CD4-positive, CD25-positive, alpha-beta regulatory T cell (primary cell): ENCODE measurements at regions not wholly inside any gene's neighbourhood (a gene's known extent, or its start where the extent isn't known, plus 50 kb on each side); places are given as distances from the start of the nearest gene placed in this dataset.
A peak's percentile ranks its signal among the peaks of the same experiment; 100 is the strongest.
"Not testable (repeated sequence)": the region's sequence is repeated elsewhere in the genome, so short reads cannot be mapped to it uniquely, and the experiment has no call there.

Source experiments
- ATAC-seq, 2 donors: fragments of 150-1000 bp; cut with Tn5 transposase; one replicate each; pipeline ENCODE4 v1.10.0; 2021; ENCODE audit warnings: low read depth in 2 of 2, moderate number of reproducible peaks in 2 of 2, moderate library complexity in 1 of 2
- DNase-seq, 3 donors: peaks; one replicate each; pipeline versions ENCODE4 v3.0.0 to v3.0.0-alpha.2; 2012 to 2022; ENCODE audit warnings: mixed read lengths in 1 of 3
- H3K27ac ChIP-seq: one replicate; pipeline ENCODE4 v1.7.0; 2013; ENCODE audit warnings: mild to moderate bottlenecking, low read length; ENCODE audit not compliant: insufficient read depth, poor library complexity, severe bottlenecking
- H3K27me3 ChIP-seq: one replicate; pipeline ENCODE4 v1.7.0; 2013; ENCODE audit warnings: low read length; ENCODE audit not compliant: control insufficient read depth, insufficient read depth
- H3K36me3 ChIP-seq: one replicate; pipeline ENCODE4 v1.7.0; 2013; ENCODE audit warnings: mild to moderate bottlenecking, low read length, moderate library complexity; ENCODE audit not compliant: control insufficient read depth, insufficient read depth
- H3K4me1 ChIP-seq: 2 replicates; pipeline ENCODE4 v1.7.0; 2013; ENCODE audit warnings: mild to moderate bottlenecking, low read length; ENCODE audit not compliant: insufficient read depth, control insufficient read depth, poor library complexity, severe bottlenecking
- H3K4me3 ChIP-seq: one replicate; pipeline ENCODE4 v1.7.0; 2013; ENCODE audit warnings: low read depth, mild to moderate bottlenecking, low read length, moderate library complexity
- H3K9me3 ChIP-seq, 2 experiments: 1 replicate in 1 of 2; 2 replicates in 1 of 2; pipeline ENCODE4 v1.7.0; 2013; ENCODE audit warnings: low read length in 2 of 2, mild to moderate bottlenecking in 1 of 2, moderate library complexity in 1 of 2; ENCODE audit not compliant: control insufficient read depth in 2 of 2
- H3K27ac Mint-ChIP-seq, 3 donors: one replicate each; pipeline ENCODE4 v1.8.0; 2020 to 2022; ENCODE audit warnings: mild to moderate bottlenecking in 3 of 3, mixed read lengths in 3 of 3, moderate library complexity in 2 of 3
- H3K27me3 Mint-ChIP-seq: one replicate; pipeline ENCODE4 v1.8.0; 2022; ENCODE audit warnings: mild to moderate bottlenecking, mixed read lengths
- H3K36me3 Mint-ChIP-seq: one replicate; pipeline ENCODE4 v1.8.0; 2020; ENCODE audit warnings: mixed read lengths
- H3K4me1 Mint-ChIP-seq, 4 donors: one replicate each; pipeline ENCODE4 v1.8.0; 2020 to 2022; ENCODE audit warnings: mixed read lengths in 4 of 4, mild to moderate bottlenecking in 1 of 4
- H3K4me3 Mint-ChIP-seq, 4 donors: one replicate each; pipeline ENCODE4 v1.8.0; 2020 to 2022; ENCODE audit warnings: mild to moderate bottlenecking in 4 of 4, mixed read lengths in 4 of 4, moderate library complexity in 3 of 4
- H3K9me3 Mint-ChIP-seq, 7 donors: one replicate each; pipeline ENCODE4 v1.8.0; 2020 to 2022; ENCODE audit warnings: mixed read lengths in 7 of 7, mild to moderate bottlenecking in 3 of 7, moderate library complexity in 2 of 7

GRCh38 chr17:445839-446238 lies 93.2 kb upstream of the RPH3AL start, which contains the start of gene RFLNB:
Gene RFLNB, minus strand, starts transcription at chr17:445939.
- H3K36me3 ChIP-seq, result peaks cover 32% of the 10 kb centered on the region
- Mint-ChIP-seq H3K4me3 (peak within 1 kb of the TSS in 1 of 4 donors; percentile 21), H3K4me1 (peaks cover 0 to 23% (median 4%) of the 10 kb centered on the region in 4 donors), H3K27ac (peak within 1 kb of the TSS in 1 of 3 donors; percentile 26)
- not testable (repeated sequence) for H3K4me1 ChIP-seq, H3K9me3 ChIP-seq, DNase-seq, H3K36me3 Mint-ChIP-seq, ATAC-seq, H3K4me3 ChIP-seq, H3K27ac ChIP-seq, H3K9me3 Mint-ChIP-seq, H3K27me3 Mint-ChIP-seq, H3K27me3 ChIP-seq

DNA sequence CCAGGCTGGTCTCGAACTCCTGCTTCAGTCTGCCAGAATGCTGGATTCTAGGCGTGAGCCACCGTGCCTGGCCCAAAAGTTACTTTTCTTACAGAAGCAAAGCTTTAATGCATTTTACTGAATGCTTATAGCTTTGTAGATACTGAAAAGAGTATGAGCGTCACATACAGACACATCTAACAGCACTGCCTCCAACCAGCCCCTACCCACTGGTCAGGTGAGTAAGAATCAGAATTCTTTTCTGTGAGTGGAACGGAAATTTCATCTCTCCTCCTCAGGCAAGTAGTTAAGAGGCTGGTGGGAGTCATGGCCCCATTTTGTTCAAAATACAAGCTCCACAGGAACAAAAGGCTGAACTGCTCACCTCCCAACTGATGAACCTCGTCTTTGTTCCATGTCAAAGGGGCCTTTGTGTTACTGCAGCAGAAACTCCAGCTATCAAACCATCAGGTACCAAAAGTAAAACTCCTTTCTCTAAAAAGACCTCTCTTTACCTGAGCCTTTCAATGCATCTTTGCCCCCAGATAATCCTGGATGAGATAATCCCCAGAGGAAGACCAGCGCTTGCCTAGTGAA lies 92.4 kb upstream of the RPH3AL start:
- Histone ChIP-seq H3K36me3 (peaks cover 33% of the 10 kb centered on the region), H3K27ac (no peak overlapping the region), H3K9me3 (no peaks in the 10 kb centered on the region), H3K4me3 (no peak overlapping the region), H3K4me1 (no peaks in the 10 kb centered on the region), H3K27me3 (no peaks in the 10 kb centered on the region)
- Mint-ChIP-seq H3K27ac (peak overlapping the region in 1 of 3 donors; percentile 26), H3K4me3 (no peak overlapping the region), H3K36me3 (peaks cover 8% of the 10 kb centered on the region), H3K9me3 (no peaks in the 10 kb centered on the region), H3K27me3 (no peaks in the 10 kb centered on the region), H3K4me1 (peaks cover 0 to 23% (median 4%) of the 10 kb centered on the region in 4 donors)
- DNase-seq (no peak), ATAC-seq (no peak)

DNA sequence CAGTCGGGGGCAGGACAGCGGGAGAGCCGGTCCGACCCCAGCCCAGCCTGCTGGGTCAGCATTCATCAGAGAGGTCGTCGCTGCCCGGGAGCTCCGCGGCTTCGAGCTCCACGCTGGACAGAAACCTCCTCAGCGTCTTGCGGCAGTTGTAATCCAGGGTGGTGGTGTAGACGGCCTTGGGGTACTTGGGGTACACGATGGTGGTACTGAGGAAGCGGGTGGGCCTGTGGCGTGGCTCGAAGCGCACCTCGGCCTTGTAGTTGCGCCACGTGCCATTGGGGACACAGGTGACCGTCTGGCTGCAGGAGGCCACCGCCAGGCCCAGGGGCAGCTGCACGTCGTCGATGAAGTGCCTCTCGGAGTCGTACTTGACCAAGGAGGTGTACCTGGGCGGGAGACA lies 90.5 kb upstream of the RPH3AL start:
- Mint-ChIP-seq H3K4me1 (peaks cover 0 to 23% (median 4%) of the 10 kb centered on the region in 4 donors), H3K9me3 (no peaks in the 10 kb centered on the region), H3K36me3 (peaks cover 16% of the 10 kb centered on the region), H3K4me3 (no peak overlapping the region), H3K27me3 (no peaks in the 10 kb centered on the region), H3K27ac (peak overlapping the region in 1 of 3 donors; percentile 20)
- Histone ChIP-seq H3K36me3 (peaks cover 33% of the 10 kb centered on the region), H3K27me3 (no peaks in the 10 kb centered on the region), H3K9me3 (no peaks in the 10 kb centered on the region), H3K4me1 (no peaks in the 10 kb centered on the region), H3K4me3 (no peak overlapping the region), H3K27ac (no peak overlapping the region)
- DNase-seq (no peak), ATAC-seq (no peak)

GRCh38 chr17:441155-441950 lies 88.7 kb upstream of the RPH3AL start:
- peaks cover 16% of the 10 kb centered on the region for H3K36me3 Mint-ChIP-seq
- no peak overlapping the region for H3K4me3 Mint-ChIP-seq
- ATAC-seq (no peak), DNase-seq (no peak)
- Histone ChIP-seq H3K4me3 (no peak overlapping the region), H3K36me3 (peaks cover 33% of the 10 kb centered on the region), H3K9me3 (no peaks in the 10 kb centered on the region), H3K27ac (no peak overlapping the region), H3K27me3 (no peaks in the 10 kb centered on the region), H3K4me1 (no peaks in the 10 kb centered on the region)
- no peaks in the 10 kb centered on the region for H3K9me3 Mint-ChIP-seq
- H3K27me3 Mint-ChIP-seq, result no peaks in the 10 kb centered on the region
- no peak overlapping the region for H3K27ac Mint-ChIP-seq
- peaks cover 0 to 9% (median under 1%) of the 10 kb centered on the region in 4 donors for H3K4me1 Mint-ChIP-seq

DNA sequence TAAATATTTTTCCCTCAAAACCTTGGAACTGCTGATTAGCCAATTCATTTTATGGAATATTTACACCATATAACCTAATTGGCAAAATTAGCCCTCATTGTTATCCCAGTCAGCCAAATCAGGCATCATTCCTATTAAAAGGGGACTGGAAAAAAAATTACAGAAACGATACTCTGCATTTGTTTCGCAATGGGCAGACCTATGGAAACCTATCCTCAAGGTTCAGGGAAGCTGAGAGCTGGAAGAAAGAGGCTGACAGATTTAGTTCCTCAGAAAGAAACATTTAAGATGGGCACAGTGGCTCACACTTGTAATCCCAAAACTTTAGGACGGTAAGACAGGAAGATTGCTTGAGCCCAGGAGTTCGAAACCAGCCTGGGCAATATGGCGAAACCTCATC lies 85.6 kb upstream of the RPH3AL start:
- H3K4me3 Mint-ChIP-seq, result no peak overlapping the region
- DNase-seq (no peak), ATAC-seq (no peak)
- peaks cover 9% of the 10 kb centered on the region for H3K27me3 Mint-ChIP-seq
- Histone ChIP-seq H3K27ac (no peak overlapping the region), H3K36me3 (peaks cover 16% of the 10 kb centered on the region), H3K9me3 (no peaks in the 10 kb centered on the region), H3K4me1 (no peaks in the 10 kb centered on the region), H3K27me3 (no peaks in the 10 kb centered on the region), H3K4me3 (no peak overlapping the region)
- no peaks in the 10 kb centered on the region for H3K4me1 Mint-ChIP-seq
- H3K36me3 Mint-ChIP-seq, result peaks cover 16% of the 10 kb centered on the region
- peaks cover 0 to 5% (median 2%) of the 10 kb centered on the region in 7 donors for H3K9me3 Mint-ChIP-seq
- H3K27ac Mint-ChIP-seq, result no peak overlapping the region

DNA sequence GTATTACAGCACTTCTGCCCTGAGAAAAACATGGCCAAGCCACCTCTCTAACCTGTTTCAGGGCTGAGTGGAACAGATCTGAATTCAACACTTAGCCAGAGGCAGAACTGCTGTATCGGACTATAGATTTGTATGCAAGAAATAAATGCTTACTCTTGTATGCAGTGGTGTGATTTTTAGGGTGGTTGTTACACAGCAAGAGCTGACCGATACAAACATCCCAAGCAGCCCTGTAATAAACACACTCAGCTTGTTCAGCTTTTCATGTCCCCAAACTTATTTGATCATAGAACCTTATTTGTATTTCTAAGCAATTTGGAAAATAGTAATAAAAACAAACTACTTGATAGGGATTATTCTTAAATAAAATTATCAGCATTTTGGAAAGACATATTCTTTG lies 84.9 kb upstream of the RPH3AL start:
- no peaks in the 10 kb centered on the region for H3K9me3 ChIP-seq
- ATAC-seq (no peak), DNase-seq (no peak)
- no peak overlapping the region for H3K4me3 ChIP-seq
- no peaks in the 10 kb centered on the region for H3K4me1 ChIP-seq
- no peak overlapping the region for H3K27ac Mint-ChIP-seq
- peaks cover 9% of the 10 kb centered on the region for H3K27me3 Mint-ChIP-seq
- no peaks in the 10 kb centered on the region for H3K27me3 ChIP-seq
- peaks cover 13% of the 10 kb centered on the region for H3K36me3 Mint-ChIP-seq
- H3K4me1 Mint-ChIP-seq, result no peaks in the 10 kb centered on the region
- H3K9me3 Mint-ChIP-seq, result peaks cover 0 to 5% (median 2%) of the 10 kb centered on the region in 7 donors
- H3K27ac ChIP-seq, result no peak overlapping the region
- H3K36me3 ChIP-seq, result peaks cover 12% of the 10 kb centered on the region
- H3K4me3 Mint-ChIP-seq, result no peak overlapping the region

GRCh38 chr17:436571-436970 lies 84.0 kb upstream of the RPH3AL start:
- no peak overlapping the region for H3K27ac ChIP-seq
- ATAC-seq, result no peak
- Mint-ChIP-seq H3K9me3 (peaks cover 0 to 5% (median 2%) of the 10 kb centered on the region in 7 donors), H3K27ac (no peak overlapping the region), H3K27me3 (peaks cover 9% of the 10 kb centered on the region), H3K4me3 (no peak overlapping the region), H3K36me3 (peaks cover 13% of the 10 kb centered on the region), H3K4me1 (no peaks in the 10 kb centered on the region)
- H3K36me3 ChIP-seq, result peaks cover 2% of the 10 kb centered on the region
- no peak for DNase-seq
- H3K4me1 ChIP-seq, result no peaks in the 10 kb centered on the region
- no peak overlapping the region for H3K4me3 ChIP-seq
- no peaks in the 10 kb centered on the region for H3K9me3 ChIP-seq
- no peaks in the 10 kb centered on the region for H3K27me3 ChIP-seq

DNA sequence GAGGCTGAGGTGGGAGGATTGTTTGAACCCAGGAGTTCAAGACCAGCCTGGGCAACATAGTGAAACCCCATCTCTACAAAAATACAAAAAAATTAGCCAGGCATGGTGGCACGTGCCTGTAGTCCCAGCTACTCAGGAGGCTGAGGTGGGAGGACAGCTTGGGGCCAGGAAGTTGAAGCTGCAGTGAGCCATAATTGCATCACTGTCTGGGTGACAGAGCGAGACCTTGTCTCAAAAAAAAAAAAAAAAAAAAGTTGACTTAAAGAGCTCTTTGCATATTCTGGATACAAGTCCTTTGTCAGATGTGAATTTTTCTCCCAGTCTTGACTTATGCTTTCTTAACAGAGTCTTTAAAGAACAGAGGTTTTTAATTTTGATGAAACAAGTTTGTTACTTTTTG lies 79.9 kb upstream of the RPH3AL start:
- not testable (repeated sequence) for ATAC-seq, H3K27me3 Mint-ChIP-seq

More for the DNA sequence above, 79.9 kb upstream of the RPH3AL start:
- H3K27me3 ChIP-seq, H3K4me1 Mint-ChIP-seq, H3K36me3 ChIP-seq, H3K36me3 Mint-ChIP-seq, DNase-seq, H3K27ac ChIP-seq, H3K9me3 Mint-ChIP-seq, H3K9me3 ChIP-seq, H3K4me3 Mint-ChIP-seq, H3K4me1 ChIP-seq, H3K4me3 ChIP-seq: not testable (repeated sequence)
- H3K27ac Mint-ChIP-seq, result peak overlapping the region in 1 of 3 donors; percentile 51
